ENCODE measurements at regions not wholly inside any gene's neighbourhood (a gene's known extent, or its start where the extent isn't known, plus 50 kb on each side); places are given as distances from the start of the nearest gene placed in this dataset.

- TF ChIP-seq TAF1 (IDR thresholded peaks at IDR 0.05; ENCODE audit: low read depth, low read length) (no peak), POU2F2 (IDR thresholded peaks at IDR 0.05; ENCODE audit: low read depth, low read length) (no peak), SPI1 (IDR thresholded peaks at IDR 0.05; ENCODE audit: low read depth, low read length) (no peak), POLR2A (IDR thresholded peaks at IDR 0.05; ENCODE audit: low read depth, low read length) (no peak), PAX5 (IDR thresholded peaks at IDR 0.05; ENCODE audit: insufficient read depth, low read length, severe bottlenecking) (no peak), POLR2AphosphoS5 (IDR thresholded peaks at IDR 0.05; ENCODE audit: low read depth, low read length) (no peak)
- no peak for DNase-seq (ENCODE audit: insufficient read length, low spot score)
- no peak for FAIRE-seq
These were observed 1094.3 kb upstream of the SLC10A2 start for GRCh38 chr13:104160536-104160935.

GRCh38 chr13:104143760-104144416 is 1077.7 kb upstream of the SLC10A2 start:
- FAIRE-seq: no peak
- no peak for DNase-seq (ENCODE audit: insufficient read length, low spot score)

GRCh38 chr13:104140552-104140951 is 1074.3 kb upstream of the SLC10A2 start:
- no peak for DNase-seq (ENCODE audit: insufficient read length, low spot score)
- TF ChIP-seq PAX5 (IDR thresholded peaks at IDR 0.05; ENCODE audit: insufficient read depth, low read length, severe bottlenecking) (no peak), TAF1 (IDR thresholded peaks at IDR 0.05; ENCODE audit: low read depth, low read length) (no peak), POLR2AphosphoS5 (IDR thresholded peaks at IDR 0.05; ENCODE audit: low read depth, low read length) (no peak), POU2F2 (IDR thresholded peaks at IDR 0.05; ENCODE audit: low read depth, low read length) (no peak), POLR2A (IDR thresholded peaks at IDR 0.05; ENCODE audit: low read depth, low read length) (no peak), SPI1 (IDR thresholded peaks at IDR 0.05; ENCODE audit: low read depth, low read length) (no peak)
- no peak for FAIRE-seq

More at GRCh38 chr13:104143760-104144416, 1077.7 kb upstream of the SLC10A2 start:
- no peak for TF ChIP-seq TAF1 (IDR thresholded peaks at IDR 0.05; ENCODE audit: low read depth, low read length)
- no peak for TF ChIP-seq SPI1 (IDR thresholded peaks at IDR 0.05; ENCODE audit: low read depth, low read length)
- TF ChIP-seq POU2F2 (IDR thresholded peaks at IDR 0.05; ENCODE audit: low read depth, low read length): no peak
- no peak for TF ChIP-seq PAX5 (IDR thresholded peaks at IDR 0.05; ENCODE audit: insufficient read depth, low read length, severe bottlenecking)
- no peak for TF ChIP-seq POLR2A (IDR thresholded peaks at IDR 0.05; ENCODE audit: low read depth, low read length)
- TF ChIP-seq POLR2AphosphoS5 (IDR thresholded peaks at IDR 0.05; ENCODE audit: low read depth, low read length): no peak

- TF ChIP-seq POLR2AphosphoS5 (IDR thresholded peaks at IDR 0.05; ENCODE audit: low read depth, low read length) (no peak), SPI1 (IDR thresholded peaks at IDR 0.05; ENCODE audit: low read depth, low read length) (no peak), TAF1 (IDR thresholded peaks at IDR 0.05; ENCODE audit: low read depth, low read length) (no peak), PAX5 (IDR thresholded peaks at IDR 0.05; ENCODE audit: insufficient read depth, low read length, severe bottlenecking) (no peak), POLR2A (IDR thresholded peaks at IDR 0.05; ENCODE audit: low read depth, low read length) (no peak), POU2F2 (IDR thresholded peaks at IDR 0.05; ENCODE audit: low read depth, low read length) (no peak)
- no peak for FAIRE-seq
- DNase-seq (ENCODE audit: insufficient read length, low spot score): no peak
These were observed 1071.2 kb upstream of the SLC10A2 start for GRCh38 chr13:104137416-104137815.

- FAIRE-seq (no peak), DNase-seq (ENCODE audit: insufficient read length, low spot score) (no peak)
- no peak for TF ChIP-seq PAX5 (IDR thresholded peaks at IDR 0.05; ENCODE audit: insufficient read depth, low read length, severe bottlenecking)
- no peak for TF ChIP-seq POLR2AphosphoS5 (IDR thresholded peaks at IDR 0.05; ENCODE audit: low read depth, low read length)
These were observed 1066.6 kb upstream of the SLC10A2 start for GRCh38 chr13:104132849-104133248.

GRCh38 chr13:104114101-104114500 is 1047.9 kb upstream of the SLC10A2 start:
- no peak for DNase-seq (ENCODE audit: insufficient read length, low spot score)
- FAIRE-seq: no peak
- TF ChIP-seq POLR2A (IDR thresholded peaks at IDR 0.05; ENCODE audit: low read depth, low read length) (no peak), POLR2AphosphoS5 (IDR thresholded peaks at IDR 0.05; ENCODE audit: low read depth, low read length) (no peak), TAF1 (IDR thresholded peaks at IDR 0.05; ENCODE audit: low read depth, low read length) (no peak)

GRCh38 chr13:104111031-104111430 is 1044.8 kb upstream of the SLC10A2 start:
- FAIRE-seq (no peak), DNase-seq (ENCODE audit: insufficient read length, low spot score) (no peak)
- TF ChIP-seq POLR2AphosphoS5 (IDR thresholded peaks at IDR 0.05; ENCODE audit: low read depth, low read length) (no peak), POLR2A (IDR thresholded peaks at IDR 0.05; ENCODE audit: low read depth, low read length) (no peak), SPI1 (IDR thresholded peaks at IDR 0.05; ENCODE audit: low read depth, low read length) (no peak), POU2F2 (IDR thresholded peaks at IDR 0.05; ENCODE audit: low read depth, low read length) (no peak), PAX5 (IDR thresholded peaks at IDR 0.05; ENCODE audit: insufficient read depth, low read length, severe bottlenecking) (no peak), TAF1 (IDR thresholded peaks at IDR 0.05; ENCODE audit: low read depth, low read length) (no peak)

GRCh38 chr13:104106705-104107393 is 1040.6 kb upstream of the SLC10A2 start:
- DNase-seq (ENCODE audit: insufficient read length, low spot score) (no peak), FAIRE-seq (no peak)
- TF ChIP-seq SPI1 (IDR thresholded peaks at IDR 0.05; ENCODE audit: low read depth, low read length) (no peak), POU2F2 (IDR thresholded peaks at IDR 0.05; ENCODE audit: low read depth, low read length) (no peak), POLR2A (IDR thresholded peaks at IDR 0.05; ENCODE audit: low read depth, low read length) (no peak), TAF1 (IDR thresholded peaks at IDR 0.05; ENCODE audit: low read depth, low read length) (no peak), POLR2AphosphoS5 (IDR thresholded peaks at IDR 0.05; ENCODE audit: low read depth, low read length) (no peak)

- FAIRE-seq: no peak
- no peak for DNase-seq (ENCODE audit: insufficient read length, low spot score)
- TF ChIP-seq POLR2A (IDR thresholded peaks at IDR 0.05; ENCODE audit: low read depth, low read length) (no peak), PAX5 (IDR thresholded peaks at IDR 0.05; ENCODE audit: insufficient read depth, low read length, severe bottlenecking) (no peak), TAF1 (IDR thresholded peaks at IDR 0.05; ENCODE audit: low read depth, low read length) (no peak), POLR2AphosphoS5 (IDR thresholded peaks at IDR 0.05; ENCODE audit: low read depth, low read length) (no peak), SPI1 (IDR thresholded peaks at IDR 0.05; ENCODE audit: low read depth, low read length) (no peak), POU2F2 (IDR thresholded peaks at IDR 0.05; ENCODE audit: low read depth, low read length) (no peak)
These were observed 1039.5 kb upstream of the SLC10A2 start for GRCh38 chr13:104105418-104106355.

Measured in GM12891 (cell line).